ENCODE measurements at regions not wholly inside any gene's neighbourhood (a gene's known extent, or its start where the extent isn't known, plus 50 kb on each side); places are given as distances from the start of the nearest gene placed in this dataset.

GRCh38 chr2:160609346-160609745, 115.7 kb upstream of the RBMS1 start:
- TF ChIP-seq CTCF (conservative IDR thresholded peaks at IDR 0.05) (no peak), ZFX (IDR thresholded peaks at IDR 0.05) (no peak)

Measured in C4-2B (cell line).